T47D (cell line): ENCODE measurements at regions not wholly inside any gene's neighbourhood (a gene's known extent, or its start where the extent isn't known, plus 50 kb on each side); places are given as distances from the start of the nearest gene placed in this dataset.

Experiments
- DNase-seq, 2 experiments: peaks; one replicate each; pipeline versions ENCODE4 v3.0.0 to v3.0.0-alpha.2; 2011 to 2012; ENCODE audit warnings: low read depth in 1 of 2, low spot score in 1 of 2
- JUND ChIP-seq: IDR thresholded peaks from 2 replicates; pipeline ENCODE4 v1.6.1; 2012; ENCODE audit warnings: low read depth
- in situ Hi-C: cut with HindIII; loops from 2 replicates; pipeline ENCODE4 v1.10.0; 2016; ENCODE audit warnings: low sequenced_read_pairs, low pct_unique_long_range_greater_than_20kb

- in situ Hi-C loops = no loop called here
- no peak for DNase-seq
- no peak for TF ChIP-seq JUND
Measured at GRCh38 chr1:79133774-79134364, 127.3 kb upstream of the ADGRL4 start.

- no peak for TF ChIP-seq JUND
- DNase-seq = no peak
- in situ Hi-C loops = no loop called here
Measured at GRCh38 chr1:79131626-79132025, 125.1 kb upstream of the ADGRL4 start.

- in situ Hi-C loops = no loop called here
- no peak for DNase-seq
- no peak for TF ChIP-seq JUND
Measured at GRCh38 chr1:79129914-79130313, 123.4 kb upstream of the ADGRL4 start.

- DNase-seq = no peak
- in situ Hi-C loops = no loop called here
- no peak for TF ChIP-seq JUND
Measured at GRCh38 chr1:79128722-79129121, 122.2 kb upstream of the ADGRL4 start.

- DNase-seq = no peak
- in situ Hi-C loops = no loop called here
- TF ChIP-seq JUND = no peak
Measured at GRCh38 chr1:79124756-79125155, 118.2 kb upstream of the ADGRL4 start.

- no peak for TF ChIP-seq JUND
- no peak for DNase-seq
- in situ Hi-C loops = no loop called here
Measured at GRCh38 chr1:79122521-79122920, 116.0 kb upstream of the ADGRL4 start.

- DNase-seq = no peak
- in situ Hi-C loops = no loop called here
- TF ChIP-seq JUND = no peak
Measured at GRCh38 chr1:79117376-79117775, 110.8 kb upstream of the ADGRL4 start.

GRCh38 chr1:79113836-79114235 is 107.3 kb upstream of the ADGRL4 start:
- in situ Hi-C loops = no loop called here
- no peak for DNase-seq
- TF ChIP-seq JUND = no peak

GRCh38 chr1:79110749-79111148 is 104.2 kb upstream of the ADGRL4 start:
- TF ChIP-seq JUND = no peak
- in situ Hi-C loops = no loop called here

GRCh38 chr1:79109445-79109844 is 102.9 kb upstream of the ADGRL4 start:
- in situ Hi-C loops = no loop called here
- DNase-seq = no peak
- no peak for TF ChIP-seq JUND

More at GRCh38 chr1:79110749-79111148, 104.2 kb upstream of the ADGRL4 start:
- DNase-seq = no peak

GRCh38 chr1:79105500-79105899 is 99.0 kb upstream of the ADGRL4 start:
- TF ChIP-seq JUND = no peak
- DNase-seq = no peak
- in situ Hi-C loops = no loop called here

GRCh38 chr1:79104617-79105016 is 98.1 kb upstream of the ADGRL4 start:
- DNase-seq = no peak
- no peak for TF ChIP-seq JUND
- in situ Hi-C loops = no loop called here

GRCh38 chr1:79100385-79100784 is 93.9 kb upstream of the ADGRL4 start:
- TF ChIP-seq JUND = no peak
- in situ Hi-C loops = no loop called here
- peak in 1 of 2 experiments; percentile 6 for DNase-seq

GRCh38 chr1:79090985-79091384 is 84.5 kb upstream of the ADGRL4 start:
- TF ChIP-seq JUND = no peak
- no peak for DNase-seq
- in situ Hi-C loops = no loop called here
